ENCODE measurements at regions not wholly inside any gene's neighbourhood (a gene's known extent, or its start where the extent isn't known, plus 50 kb on each side); places are given as distances from the start of the nearest gene placed in this dataset.

DNA sequence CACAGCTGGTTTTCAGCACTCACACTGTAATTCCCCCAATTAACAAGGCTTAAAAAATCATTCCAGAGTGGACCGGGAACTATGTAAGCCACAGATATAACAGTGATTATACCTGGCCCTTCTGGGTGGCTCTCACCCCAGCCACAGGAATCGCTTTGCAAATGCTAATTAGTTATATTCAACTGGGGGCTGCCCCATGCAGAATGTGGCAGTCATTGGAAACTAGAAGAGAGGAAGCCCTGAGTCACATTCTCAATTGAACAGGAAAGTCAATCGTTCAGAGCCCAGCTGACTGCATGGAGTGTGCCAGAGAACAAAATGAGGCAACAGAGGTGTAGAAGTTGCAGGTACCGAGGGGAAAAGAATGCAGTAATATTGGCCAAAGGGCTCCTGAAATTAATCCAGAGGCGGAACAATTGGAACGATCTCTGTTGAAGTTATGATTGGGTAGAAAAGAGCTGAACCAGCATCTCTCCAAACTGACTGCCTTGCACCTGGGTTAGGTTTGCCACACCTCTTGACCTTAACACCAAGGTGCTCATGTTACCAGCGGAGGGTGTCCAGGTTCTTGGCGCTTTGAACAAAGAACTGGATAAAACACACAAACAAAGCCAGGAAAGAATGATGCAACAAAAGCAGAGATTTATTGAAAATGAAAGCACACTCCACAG, 909.7 kb upstream of the AUTS2 start:
- H3K4me3 Mint-ChIP-seq (ENCODE audit: unreplicated experiment): no peak overlapping the region

DNA sequence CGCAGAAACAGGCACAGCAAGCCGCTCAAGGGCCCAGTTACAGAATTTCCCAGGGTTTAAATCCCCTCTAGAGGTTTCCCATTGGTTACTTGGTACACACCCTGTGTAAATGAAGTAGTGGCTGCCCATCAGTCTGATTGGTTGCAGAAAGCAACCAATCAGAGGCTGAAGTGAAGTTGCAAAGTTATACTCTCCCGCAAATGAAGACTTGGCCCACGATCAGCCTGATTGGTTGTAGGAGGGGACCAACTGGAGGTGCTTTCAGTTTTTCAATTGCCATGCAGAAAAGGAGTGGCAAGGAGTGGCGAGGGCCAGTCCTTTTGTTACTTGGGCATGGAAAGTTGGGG, 909.2 kb upstream of the AUTS2 start:
- Histone ChIP-seq H3K27me3 (ENCODE audit: insufficient read depth, low read length) (no peaks in the 10 kb centered on the region), H3K9ac (ENCODE audit: low read length) (no peak overlapping the region), H3K9me3 (ENCODE audit: insufficient read depth, low read depth, low read length) (peaks cover 3% of the 10 kb centered on the region), H3K27ac (ENCODE audit: low read depth, low read length) (no peak overlapping the region), H3K79me2 (ENCODE audit: insufficient read depth, low read length) (no peaks in the 10 kb centered on the region), H3K4me2 (ENCODE audit: low read length) (peak overlapping the region; percentile 29), H3K36me3 (ENCODE audit: insufficient read depth, low read length) (no peaks in the 10 kb centered on the region), H3K4me3 (ENCODE audit: insufficient read depth, low read depth, low read length) (no peak overlapping the region), H3K4me1 (ENCODE audit: insufficient read depth, low read length) (peaks cover 20% of the 10 kb centered on the region), H4K20me1 (ENCODE audit: insufficient read depth, low read length) (no peaks in the 10 kb centered on the region), H2AFZ (ENCODE audit: low read depth, low read length) (no peak overlapping the region)
- FAIRE-seq (no peak), DNase-seq (ENCODE audit: low read depth) (no peak)
- no peaks in the 10 kb centered on the region for H3K36me3 Mint-ChIP-seq (ENCODE audit: low read depth, unreplicated experiment)
- H3K27ac Mint-ChIP-seq (ENCODE audit: unreplicated experiment): no peak overlapping the region
- no peaks in the 10 kb centered on the region for H3K4me1 Mint-ChIP-seq (ENCODE audit: low read depth, unreplicated experiment)
- peaks cover 9% of the 10 kb centered on the region for H3K9me3 Mint-ChIP-seq (ENCODE audit: unreplicated experiment)
- no peak for TF ChIP-seq EZH2 (IDR thresholded peaks at IDR 0.05; ENCODE audit: insufficient read depth, low read length)
- TF ChIP-seq CTCF (IDR thresholded peaks at IDR 0.05; ENCODE audit: insufficient read depth, low read depth, low read length): no peak
- H3K27me3 Mint-ChIP-seq (ENCODE audit: low read depth, unreplicated experiment): no peaks in the 10 kb centered on the region
- no peak overlapping the region for H3K4me3 Mint-ChIP-seq (ENCODE audit: unreplicated experiment)

More for the DNA sequence above, 909.7 kb upstream of the AUTS2 start:
- Histone ChIP-seq H3K27ac (ENCODE audit: low read depth, low read length) (no peak overlapping the region), H3K9me3 (ENCODE audit: insufficient read depth, low read depth, low read length) (peaks cover 3% of the 10 kb centered on the region), H3K4me1 (ENCODE audit: insufficient read depth, low read length) (peaks cover 20% of the 10 kb centered on the region), H3K4me2 (ENCODE audit: low read length) (peak overlapping the region; percentile 29), H4K20me1 (ENCODE audit: insufficient read depth, low read length) (no peaks in the 10 kb centered on the region), H2AFZ (ENCODE audit: low read depth, low read length) (no peak overlapping the region), H3K4me3 (ENCODE audit: insufficient read depth, low read depth, low read length) (no peak overlapping the region), H3K27me3 (ENCODE audit: insufficient read depth, low read length) (no peaks in the 10 kb centered on the region), H3K79me2 (ENCODE audit: insufficient read depth, low read length) (no peaks in the 10 kb centered on the region), H3K9ac (ENCODE audit: low read length) (no peak overlapping the region), H3K36me3 (ENCODE audit: insufficient read depth, low read length) (no peaks in the 10 kb centered on the region)
- FAIRE-seq (no peak), DNase-seq (ENCODE audit: low read depth) (peak; percentile 35)
- H3K36me3 Mint-ChIP-seq (ENCODE audit: low read depth, unreplicated experiment): no peaks in the 10 kb centered on the region
- peaks cover 9% of the 10 kb centered on the region for H3K9me3 Mint-ChIP-seq (ENCODE audit: unreplicated experiment)
- H3K27ac Mint-ChIP-seq (ENCODE audit: unreplicated experiment): no peak overlapping the region
- H3K4me1 Mint-ChIP-seq (ENCODE audit: low read depth, unreplicated experiment): no peaks in the 10 kb centered on the region
- TF ChIP-seq EZH2 (IDR thresholded peaks at IDR 0.05; ENCODE audit: insufficient read depth, low read length) (no peak), CTCF (IDR thresholded peaks at IDR 0.05; ENCODE audit: insufficient read depth, low read depth, low read length) (no peak)
- H3K27me3 Mint-ChIP-seq (ENCODE audit: low read depth, unreplicated experiment): no peaks in the 10 kb centered on the region

Data from astrocyte (in vitro differentiated cells and primary cell).